IMR-90 (cell line): ENCODE measurements at regions not wholly inside any gene's neighbourhood (a gene's known extent, or its start where the extent isn't known, plus 50 kb on each side); places are given as distances from the start of the nearest gene placed in this dataset.

Source experiments
- ATAC-seq: fragments of 200-7000 bp; cut with Tn5 transposase; 2 replicates; pipeline ENCODE4 v1.9.1; 2020; ENCODE audit warnings: low read depth, mild to moderate bottlenecking, moderate library complexity
- BruUV-seq: library from RNA; stranded (reverse); fragments of 400-500 nt; replicated peaks from 2 replicates; lab custom pipeline; 2021; lab: Mats Ljungman, UMichigan
- CTCF ChIA-PET: fragments of 300-600 bp; formaldehyde crosslinking; extraction: SDS; loops from one replicate; lab custom pipeline; 2021; ENCODE audit warnings: antibody characterized with exemption; lab: Yijun Ruan, JAX
- POLR2A ChIA-PET: fragments of 300-600 bp; sonication (Branson Sonifier 250); formaldehyde crosslinking; loops from one replicate; lab custom pipeline; 2022; ENCODE audit warnings: antibody characterized with exemption; ENCODE audit not compliant: unreplicated experiment; lab: Charles Lee
- DNase-seq: peaks from one replicate; pipeline ENCODE4 v3.0.0; 2013
- H2AFZ ChIP-seq: replicated peaks from 2 replicates; pipeline ENCODE3; 2013; ENCODE audit warnings: low read length, mild to moderate bottlenecking; ENCODE audit not compliant: poor library complexity
- H2AK5ac ChIP-seq: 2 replicates; pipeline ENCODE4 v1.6.1; 2013; ENCODE audit warnings: low read depth, low read length, inconsistent platforms
- H2AK9ac ChIP-seq: replicated peaks from 2 replicates; pipeline ENCODE3; 2013; ENCODE audit warnings: mild to moderate bottlenecking, low read depth, low read length, moderate library complexity; ENCODE audit not compliant: poor library complexity
- H2BK120ac ChIP-seq: 2 replicates; pipeline ENCODE4 v1.6.1; 2013; ENCODE audit warnings: low read depth, low read length, inconsistent platforms
- H2BK15ac ChIP-seq: 3 replicates; pipeline ENCODE4 v1.6.1; 2013; ENCODE audit warnings: low read depth, low read length, inconsistent platforms
- H2BK20ac ChIP-seq: 2 replicates; pipeline ENCODE4 v1.6.1; 2013; ENCODE audit warnings: low read depth, mild to moderate bottlenecking, inconsistent platforms, low read length, moderate library complexity
- H2BK5ac ChIP-seq: 2 replicates; pipeline ENCODE4 v1.6.1; 2013; ENCODE audit warnings: mild to moderate bottlenecking, low read depth, low read length, inconsistent platforms; ENCODE audit not compliant: poor library complexity, severe bottlenecking
- H3K14ac ChIP-seq: replicated peaks from 2 replicates; pipeline ENCODE4 v1.6.1; 2013; ENCODE audit warnings: low read depth, low read length, inconsistent platforms
- H3K18ac ChIP-seq: 2 replicates; pipeline ENCODE4 v1.6.1; 2013; ENCODE audit warnings: low read depth, low read length, control low read depth
- H3K23ac ChIP-seq: 2 replicates; pipeline ENCODE4 v1.6.1; 2013; ENCODE audit warnings: low read depth, low read length, inconsistent platforms
- H3K27ac ChIP-seq: 2 replicates; pipeline ENCODE4 v1.5.1; 2013; ENCODE audit warnings: mild to moderate bottlenecking, control low read depth, low read length; ENCODE audit not compliant: insufficient read depth
- H3K27me3 ChIP-seq: 2 replicates; pipeline ENCODE4 v1.6.1; 2013; ENCODE audit warnings: low read length; ENCODE audit not compliant: control insufficient read depth, insufficient read depth
- H3K36me3 ChIP-seq: 2 replicates; pipeline ENCODE4 v1.6.1; 2013; ENCODE audit warnings: low read length, mixed read lengths; ENCODE audit not compliant: control insufficient read depth, insufficient read depth
- H3K4ac ChIP-seq: 2 replicates; pipeline ENCODE4 v1.6.1; 2013; ENCODE audit warnings: low read depth, low read length, inconsistent platforms
- H3K4me1 ChIP-seq: 2 replicates; pipeline ENCODE4 v1.6.1; 2013; ENCODE audit warnings: low read length, mixed read lengths; ENCODE audit not compliant: control insufficient read depth, insufficient read depth
- H3K4me2 ChIP-seq: 2 replicates; pipeline ENCODE4 v1.6.1; 2013; ENCODE audit warnings: low read depth, mild to moderate bottlenecking, control low read depth, low read length, moderate library complexity
- H3K4me3 ChIP-seq: 2 replicates; pipeline ENCODE4 v1.5.1; 2013; ENCODE audit warnings: low read depth, mild to moderate bottlenecking, control low read depth, low read length, moderate library complexity; ENCODE audit not compliant: insufficient read depth
- H3K56ac ChIP-seq: 2 replicates; pipeline ENCODE4 v1.6.1; 2013; ENCODE audit warnings: low read length, inconsistent platforms; ENCODE audit not compliant: insufficient read depth; ENCODE audit errors: extremely low read depth
- H3K79me1 ChIP-seq, 2 experiments: 2 replicates each; pipeline ENCODE4 v1.6.1; 2013; ENCODE audit warnings: low read length in 2 of 2, inconsistent platforms in 1 of 2, low read depth in 1 of 2
- H3K9ac ChIP-seq: 2 replicates; pipeline ENCODE4 v1.6.1; 2013; ENCODE audit warnings: low read depth, low read length, control low read depth
- H3K9me1 ChIP-seq: 2 replicates; pipeline ENCODE4 v1.6.1; 2013; ENCODE audit warnings: low read length, inconsistent platforms; ENCODE audit not compliant: insufficient read depth
- H3K9me3 ChIP-seq: 2 replicates; pipeline ENCODE4 v1.6.1; 2013; ENCODE audit warnings: low read length; ENCODE audit not compliant: control insufficient read depth, insufficient read depth
- H4K20me1 ChIP-seq: 2 replicates; pipeline ENCODE4 v1.6.1; 2013; ENCODE audit warnings: low read length, inconsistent platforms; ENCODE audit not compliant: insufficient read depth
- H4K5ac ChIP-seq: 2 replicates; pipeline ENCODE4 v1.6.1; 2013; ENCODE audit warnings: mild to moderate bottlenecking, low read depth, low read length, control low read depth
- H4K8ac ChIP-seq, 2 experiments: 2 replicates each; pipeline ENCODE4 v1.6.1; 2013; ENCODE audit warnings: low read depth in 2 of 2, low read length in 2 of 2, control low read depth in 1 of 2, inconsistent platforms in 1 of 2
- H4K91ac ChIP-seq: 2 replicates; pipeline ENCODE4 v1.6.1; 2013; ENCODE audit warnings: low read depth, low read length, inconsistent platforms; ENCODE audit not compliant: insufficient read depth
- BHLHE40 ChIP-seq: fragments of 150-350 bp; IDR thresholded peaks from 2 replicates; pipeline ENCODE4 v1.6.1; 2016; ENCODE audit warnings: mild to moderate bottlenecking, low read depth, low read length
- CEBPB ChIP-seq: IDR thresholded peaks from 2 replicates; pipeline ENCODE4 v1.6.1; 2012; ENCODE audit warnings: low read depth, low read length, improper control_type of control experiment
- CHD1 ChIP-seq: IDR thresholded peaks from 2 replicates; pipeline ENCODE4 v1.6.1; 2012; ENCODE audit warnings: low read depth, low read length, improper control_type of control experiment
- ELK1 ChIP-seq: fragments of 150-350 bp; IDR thresholded peaks from 2 replicates; pipeline ENCODE4 v1.6.1; 2016; ENCODE audit warnings: low read depth, mild to moderate bottlenecking, low read length, moderate library complexity, borderline replicate concordance
- FOS ChIP-seq: fragments of 150-350 bp; IDR thresholded peaks from 2 replicates; pipeline ENCODE4 v1.6.1; 2016; ENCODE audit warnings: low read depth, low read length
- MAFK ChIP-seq: IDR thresholded peaks from 2 replicates; pipeline ENCODE4 v1.6.1; 2012; ENCODE audit warnings: low read depth, low read length, improper control_type of control experiment
- MAZ ChIP-seq: IDR thresholded peaks from 2 replicates; pipeline ENCODE4 v1.6.1; 2012; ENCODE audit warnings: low read depth, mild to moderate bottlenecking, low read length, improper control_type of control experiment, moderate library complexity, borderline replicate concordance
- MXI1 ChIP-seq: IDR thresholded peaks from 2 replicates; pipeline ENCODE4 v1.6.1; 2012; ENCODE audit warnings: low read depth, mild to moderate bottlenecking, low read length, moderate library complexity, borderline replicate concordance
- NFE2L2 ChIP-seq: fragments of 150-350 bp; IDR thresholded peaks from 2 replicates; pipeline ENCODE4 v1.6.1; 2016; ENCODE audit warnings: low read depth, mild to moderate bottlenecking, low read length
- POLR2A ChIP-seq: IDR thresholded peaks from 2 replicates; pipeline ENCODE4 v1.6.1; 2012; ENCODE audit warnings: mild to moderate bottlenecking, low read depth, low read length
- RAD21 ChIP-seq: IDR thresholded peaks from 2 replicates; pipeline ENCODE4 v1.6.1; 2012; ENCODE audit warnings: low read length, improper control_type of control experiment
- RFX5 ChIP-seq: IDR thresholded peaks from 2 replicates; pipeline ENCODE4 v1.8.0; 2012; ENCODE audit warnings: low read depth, mild to moderate bottlenecking, low read length, moderate library complexity
- SMC3 ChIP-seq: fragments of 150-350 bp; IDR thresholded peaks from 2 replicates; pipeline ENCODE4 v1.6.1; 2016; ENCODE audit warnings: low read depth, mild to moderate bottlenecking, antibody characterized with exemption, low read length, moderate library complexity
- USF2 ChIP-seq: fragments of 150-350 bp; IDR thresholded peaks from 2 replicates; pipeline ENCODE4 v1.6.1; 2017; ENCODE audit warnings: mild to moderate bottlenecking, antibody characterized with exemption, low read length, low read depth
- WGBS, 2 experiments: methylation state at CpG; one replicate each; pipeline versions ENCODE4 v1.1.5 to v1.1.7; 2013; ENCODE audit warnings: missing lambda C conversion rate in 2 of 2; ENCODE audit not compliant: insufficient read length in 1 of 2; ENCODE audit errors: extremely low coverage in 2 of 2; 5-methylcytosine and 5-hydroxymethylcytosine counted together
- dilution Hi-C: fragments of 300-500 bp; cut with HindIII; formaldehyde crosslinking; loops from one replicate; pipeline ENCODE4 v1.14.3; 2018; ENCODE audit warnings: low sequenced_read_pairs; ENCODE audit not compliant: unreplicated experiment
- in situ Hi-C: fragments of 300-500 bp; cut with MboI; formaldehyde crosslinking; loops from 3 replicates; pipeline ENCODE4 v1.14.3; 2019; ENCODE audit warnings: low sequenced_read_pairs, inconsistent platforms, mixed read lengths
- intact Hi-C: fragments of 100-400 bp; cut with micrococcal nuclease; formaldehyde crosslinking; loops from 2 replicates; pipeline ENCODE4 v1.10.0; 2022

GRCh38 chr18:73939391-73939790, 208.2 kb downstream of the FBXO15 start:
- in situ Hi-C loops (no loop called here), dilution Hi-C loops (no loop called here), intact Hi-C loops (no loop called here)
- Histone ChIP-seq H3K4me1 (no peaks in the 10 kb centered on the region), H3K9ac (no peak overlapping the region), H3K4ac (no peak overlapping the region), H3K36me3 (no peaks in the 10 kb centered on the region), H2AK5ac (no peak overlapping the region), H2BK20ac (no peak overlapping the region), H3K27me3 (peaks cover 10% of the 10 kb centered on the region), H3K14ac (no peak overlapping the region), H4K20me1 (no peaks in the 10 kb centered on the region), H3K23ac (no peak overlapping the region), H3K9me3 (no peaks in the 10 kb centered on the region), H3K4me3 (no peak overlapping the region), H3K4me2 (no peak overlapping the region), H4K91ac (no peak overlapping the region), H2BK120ac (no peak overlapping the region), H2AK9ac (no peak overlapping the region), H4K5ac (no peak overlapping the region), H3K79me1 (no peaks in the 10 kb centered on the region), H3K9me1 (no peaks in the 10 kb centered on the region), H2BK15ac (no peak overlapping the region), H3K18ac (no peak overlapping the region), H4K8ac (no peak overlapping the region), H2BK5ac (no peak overlapping the region), H2AFZ (no peak overlapping the region), H3K27ac (no peak overlapping the region), H3K56ac (no peak overlapping the region)
- no TSS peak for BruUV-seq
- ATAC-seq: no peak
- ChIA-PET POLR2A (no interaction called here), CTCF (no interaction called here)
- TF ChIP-seq POLR2A (no peak), BHLHE40 (no peak), RAD21 (no peak), SMC3 (no peak), USF2 (no peak), FOS (no peak), CHD1 (no peak), MAZ (no peak), CEBPB (no peak), NFE2L2 (no peak), MXI1 (no peak), ELK1 (no peak), RFX5 (no peak), MAFK (no peak)
- WGBS, 2 experiments: no CpG with 5 or more reads among the region's 5 CpGs
- DNase-seq: no peak
